Glutamatergic neuron (in vitro differentiated cells): ENCODE measurements at regions not wholly inside any gene's neighbourhood (a gene's known extent, or its start where the extent isn't known, plus 50 kb on each side); places are given as distances from the start of the nearest gene placed in this dataset.

Experiments
- DNase-seq: peaks from one replicate; pipeline ENCODE4 v3.0.0; 2022
- H3K27ac Mint-ChIP-seq: one replicate; pipeline ENCODE4 v1.8.0; 2020; ENCODE audit warnings: mild to moderate bottlenecking, mixed read lengths, inconsistent platforms; ENCODE audit not compliant: unreplicated experiment
- H3K27me3 Mint-ChIP-seq: one replicate; pipeline ENCODE4 v1.8.0; 2020; ENCODE audit warnings: mild to moderate bottlenecking, moderate library complexity, mixed read lengths, inconsistent platforms; ENCODE audit not compliant: unreplicated experiment
- H3K36me3 Mint-ChIP-seq: one replicate; pipeline ENCODE4 v1.8.0; 2020; ENCODE audit warnings: mild to moderate bottlenecking, mixed read lengths, inconsistent platforms; ENCODE audit not compliant: unreplicated experiment
- H3K4me1 Mint-ChIP-seq: one replicate; pipeline ENCODE4 v1.8.0; 2020; ENCODE audit warnings: mild to moderate bottlenecking, low read depth, mixed read lengths, inconsistent platforms; ENCODE audit not compliant: unreplicated experiment
- H3K4me3 Mint-ChIP-seq: one replicate; pipeline ENCODE4 v1.8.0; 2020; ENCODE audit warnings: mild to moderate bottlenecking, mixed read lengths, inconsistent platforms; ENCODE audit not compliant: unreplicated experiment
- H3K9me3 Mint-ChIP-seq: one replicate; pipeline ENCODE4 v1.8.0; 2020; ENCODE audit warnings: mild to moderate bottlenecking, moderate library complexity, mixed read lengths, inconsistent platforms; ENCODE audit not compliant: unreplicated experiment
- CTCF ChIP-seq: fragments of 200-600 bp; sonication (generic); IDR thresholded peaks from one replicate; pipeline ENCODE4 v1.5.0; 2021; ENCODE audit not compliant: partially characterized antibody, unreplicated experiment

GRCh38 chr14:82911930-82912329 lies 1378.3 kb upstream of the SEL1L start:
- DNase-seq: no peak
- Mint-ChIP-seq H3K9me3 (no peaks in the 10 kb centered on the region), H3K27ac (no peak overlapping the region), H3K36me3 (no peaks in the 10 kb centered on the region), H3K4me3 (no peak overlapping the region), H3K4me1 (no peaks in the 10 kb centered on the region), H3K27me3 (no peaks in the 10 kb centered on the region)
- no peak for TF ChIP-seq CTCF

- TF ChIP-seq CTCF: no peak
- no peak overlapping the region for H3K27ac Mint-ChIP-seq
- no peak overlapping the region for H3K4me3 Mint-ChIP-seq
- no peaks in the 10 kb centered on the region for H3K27me3 Mint-ChIP-seq
- H3K4me1 Mint-ChIP-seq: no peaks in the 10 kb centered on the region
- H3K9me3 Mint-ChIP-seq: no peaks in the 10 kb centered on the region
- no peaks in the 10 kb centered on the region for H3K36me3 Mint-ChIP-seq
- no peak for DNase-seq
Measured at GRCh38 chr14:82913396-82913795, 1379.7 kb upstream of the SEL1L start.

GRCh38 chr14:82915381-82915780 lies 1381.7 kb upstream of the SEL1L start:
- Mint-ChIP-seq H3K4me3 (no peak overlapping the region), H3K27me3 (no peaks in the 10 kb centered on the region), H3K9me3 (no peaks in the 10 kb centered on the region), H3K4me1 (no peaks in the 10 kb centered on the region), H3K27ac (no peak overlapping the region), H3K36me3 (no peaks in the 10 kb centered on the region)
- TF ChIP-seq CTCF: no peak
- DNase-seq: no peak

GRCh38 chr14:82935691-82936090 lies 1402.0 kb upstream of the SEL1L start:
- Mint-ChIP-seq H3K27ac (no peak overlapping the region), H3K4me3 (no peak overlapping the region), H3K36me3 (no peaks in the 10 kb centered on the region), H3K27me3 (no peaks in the 10 kb centered on the region), H3K4me1 (no peaks in the 10 kb centered on the region), H3K9me3 (no peaks in the 10 kb centered on the region)
- no peak for DNase-seq
- no peak for TF ChIP-seq CTCF

- Mint-ChIP-seq H3K36me3 (no peaks in the 10 kb centered on the region), H3K9me3 (peaks cover 1% of the 10 kb centered on the region), H3K27me3 (no peaks in the 10 kb centered on the region), H3K4me3 (no peak overlapping the region), H3K27ac (no peak overlapping the region), H3K4me1 (peaks cover 2% of the 10 kb centered on the region)
- DNase-seq: no peak
- TF ChIP-seq CTCF: no peak
Measured at GRCh38 chr14:82951171-82951570, 1417.5 kb upstream of the SEL1L start.
